ENCODE measurements at regions not wholly inside any gene's neighbourhood (a gene's known extent, or its start where the extent isn't known, plus 50 kb on each side); places are given as distances from the start of the nearest gene placed in this dataset.

GRCh38 chr6:81606965-81607381 is 145.5 kb downstream of the TENT5A start:
- TF ChIP-seq CTCF (conservative IDR thresholded peaks at IDR 0.05; ENCODE audit: low read length) (no peak), EZH2phosphoT487 (IDR thresholded peaks at IDR 0.05; ENCODE audit: borderline replicate concordance, low read depth, low read length) (no peak)
